CD4-positive, alpha-beta T cell (primary cell): ENCODE measurements at regions not wholly inside any gene's neighbourhood (a gene's known extent, or its start where the extent isn't known, plus 50 kb on each side); places are given as distances from the start of the nearest gene placed in this dataset.
"Not testable (repeated sequence)": the region's sequence is repeated elsewhere in the genome, so short reads cannot be mapped to it uniquely, and the experiment has no call there.

ENCODE experiments used
- ATAC-seq: fragments of 200-7000 bp; cut with Tn5 transposase; one replicate; pipeline ENCODE4 v1.10.0; 2022; ENCODE audit warnings: mild to moderate bottlenecking; ENCODE audit not compliant: poor library complexity
- CTCF ChIA-PET: fragments of 350-600 bp; sonication (Branson Sonifier 250); formaldehyde crosslinking; loops from one replicate; lab custom pipeline; 2021; ENCODE audit warnings: antibody characterized with exemption, inconsistent platforms; lab: Charles Lee
- POLR2A ChIA-PET: fragments of 350-600 bp; sonication (Branson Sonifier 250); formaldehyde crosslinking; loops from one replicate; lab custom pipeline; 2021; ENCODE audit warnings: antibody characterized with exemption, inconsistent platforms; lab: Charles Lee
- DNase-seq, 14 experiments: peaks; one replicate each; pipeline ENCODE4 v3.0.0-alpha.2; 2013 to 2020; ENCODE audit warnings: mixed read lengths in 2 of 14
- H3K27ac ChIP-seq, 2 donors: one replicate each; pipeline versions ENCODE4 v1.5.1 to v1.7.0; 2013; ENCODE audit warnings: low read length in 2 of 2, low read depth in 1 of 2, mild to moderate bottlenecking in 1 of 2
- H3K27me3 ChIP-seq, 2 experiments: 1 replicate in 1 of 2; 2 replicates in 1 of 2; pipeline versions ENCODE4 v1.6.1 to v1.7.0; 2013; ENCODE audit warnings: low read length in 2 of 2, control low read depth in 1 of 2, mild to moderate bottlenecking in 1 of 2, moderate library complexity in 1 of 2; ENCODE audit not compliant: insufficient read depth in 2 of 2, control insufficient read depth in 1 of 2
- H3K36me3 ChIP-seq: one replicate; pipeline ENCODE4 v1.6.1; 2013; ENCODE audit warnings: low read length, control low read depth; ENCODE audit not compliant: insufficient read depth
- H3K4me1 ChIP-seq: one replicate; pipeline ENCODE4 v1.6.1; 2013; ENCODE audit warnings: low read length, control low read depth; ENCODE audit not compliant: insufficient read depth
- H3K4me3 ChIP-seq: one replicate; pipeline ENCODE4 v1.5.1; 2013; ENCODE audit warnings: mild to moderate bottlenecking, low read length, moderate library complexity
- H3K9me3 ChIP-seq, 2 experiments: 1 replicate in 1 of 2; 2 replicates in 1 of 2; pipeline versions ENCODE4 v1.6.1 to v1.7.0; 2013; ENCODE audit warnings: low read length in 2 of 2, mild to moderate bottlenecking in 2 of 2, control low read depth in 1 of 2, moderate library complexity in 1 of 2; ENCODE audit not compliant: control insufficient read depth in 1 of 2, insufficient read depth in 1 of 2
- H3K27ac Mint-ChIP-seq: one replicate; pipeline ENCODE4 v1.8.0; 2020; ENCODE audit warnings: mixed read lengths
- H3K27me3 Mint-ChIP-seq: one replicate; pipeline ENCODE4 v1.8.0; 2021; ENCODE audit warnings: mixed read lengths
- H3K36me3 Mint-ChIP-seq: one replicate; pipeline ENCODE4 v1.8.0; 2021; ENCODE audit warnings: low read depth, mixed read lengths
- H3K4me1 Mint-ChIP-seq: one replicate; pipeline ENCODE4 v1.8.0; 2021; ENCODE audit warnings: low read depth, mixed read lengths
- H3K4me3 Mint-ChIP-seq: one replicate; pipeline ENCODE4 v1.8.0; 2020; ENCODE audit warnings: mild to moderate bottlenecking, mixed read lengths
- H3K9me3 Mint-ChIP-seq: one replicate; pipeline ENCODE4 v1.8.0; 2020; ENCODE audit warnings: mixed read lengths
- intact Hi-C, 2 experiments: fragments of 100-400 bp; cut with DNase I in 1 of 2; cut with micrococcal nuclease in 1 of 2; formaldehyde crosslinking; loops; one replicate each; pipeline versions ENCODE4 v1.15.1 to v1.9.0; 2023 to 2025; cut with DNase I, micrococcal nuclease
- TF ChIP-seq, protein P1 (sequence below): fragments of 200-600 bp; IDR thresholded peaks from one replicate; pipeline ENCODE4 v1.8.0; 2022; ENCODE audit warnings: antibody characterized with exemption, mild to moderate bottlenecking

DNA sequence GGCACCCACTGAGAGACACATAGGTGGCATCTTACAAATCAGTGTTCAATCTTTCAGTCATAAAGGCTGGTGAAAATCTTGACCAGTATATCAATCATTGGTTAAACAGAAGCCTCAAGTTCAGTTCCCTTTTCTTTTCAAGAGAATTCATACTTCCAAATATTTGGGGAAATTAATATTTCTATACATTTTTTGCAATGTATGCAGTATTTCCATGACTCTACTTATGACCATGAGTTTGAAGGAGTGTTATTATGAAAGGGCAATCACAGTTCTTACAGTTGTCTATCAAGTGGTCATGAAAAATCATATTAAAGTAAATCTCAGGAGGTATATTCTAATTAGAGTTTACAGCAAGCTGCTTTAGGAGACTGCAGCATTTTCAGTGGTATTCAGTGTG lies 724.0 kb downstream of the ANKRD7 start:
- H3K4me1 Mint-ChIP-seq, result no peaks in the 10 kb centered on the region
- ChIA-PET POLR2A (no interaction called here), CTCF (no interaction called here)
- DNase-seq, result no peak
- no peak for ATAC-seq
- Histone ChIP-seq H3K4me1 (no peaks in the 10 kb centered on the region), H3K9me3 (peaks cover 0 to 11% of the 10 kb centered on the region in 2 experiments), H3K4me3 (no peak overlapping the region), H3K27ac (no peak overlapping the region), H3K27me3 (no peaks in the 10 kb centered on the region), H3K36me3 (no peaks in the 10 kb centered on the region)
- no peaks in the 10 kb centered on the region for H3K27me3 Mint-ChIP-seq
- no peak overlapping the region for H3K4me3 Mint-ChIP-seq
- peaks cover 20% of the 10 kb centered on the region for H3K9me3 Mint-ChIP-seq
- no peak overlapping the region for H3K27ac Mint-ChIP-seq
- TF ChIP-seq, protein P1, sequence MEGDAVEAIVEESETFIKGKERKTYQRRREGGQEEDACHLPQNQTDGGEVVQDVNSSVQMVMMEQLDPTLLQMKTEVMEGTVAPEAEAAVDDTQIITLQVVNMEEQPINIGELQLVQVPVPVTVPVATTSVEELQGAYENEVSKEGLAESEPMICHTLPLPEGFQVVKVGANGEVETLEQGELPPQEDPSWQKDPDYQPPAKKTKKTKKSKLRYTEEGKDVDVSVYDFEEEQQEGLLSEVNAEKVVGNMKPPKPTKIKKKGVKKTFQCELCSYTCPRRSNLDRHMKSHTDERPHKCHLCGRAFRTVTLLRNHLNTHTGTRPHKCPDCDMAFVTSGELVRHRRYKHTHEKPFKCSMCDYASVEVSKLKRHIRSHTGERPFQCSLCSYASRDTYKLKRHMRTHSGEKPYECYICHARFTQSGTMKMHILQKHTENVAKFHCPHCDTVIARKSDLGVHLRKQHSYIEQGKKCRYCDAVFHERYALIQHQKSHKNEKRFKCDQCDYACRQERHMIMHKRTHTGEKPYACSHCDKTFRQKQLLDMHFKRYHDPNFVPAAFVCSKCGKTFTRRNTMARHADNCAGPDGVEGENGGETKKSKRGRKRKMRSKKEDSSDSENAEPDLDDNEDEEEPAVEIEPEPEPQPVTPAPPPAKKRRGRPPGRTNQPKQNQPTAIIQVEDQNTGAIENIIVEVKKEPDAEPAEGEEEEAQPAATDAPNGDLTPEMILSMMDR, result no peak
- intact Hi-C loops, result no loop called here
- no peaks in the 10 kb centered on the region for H3K36me3 Mint-ChIP-seq

DNA sequence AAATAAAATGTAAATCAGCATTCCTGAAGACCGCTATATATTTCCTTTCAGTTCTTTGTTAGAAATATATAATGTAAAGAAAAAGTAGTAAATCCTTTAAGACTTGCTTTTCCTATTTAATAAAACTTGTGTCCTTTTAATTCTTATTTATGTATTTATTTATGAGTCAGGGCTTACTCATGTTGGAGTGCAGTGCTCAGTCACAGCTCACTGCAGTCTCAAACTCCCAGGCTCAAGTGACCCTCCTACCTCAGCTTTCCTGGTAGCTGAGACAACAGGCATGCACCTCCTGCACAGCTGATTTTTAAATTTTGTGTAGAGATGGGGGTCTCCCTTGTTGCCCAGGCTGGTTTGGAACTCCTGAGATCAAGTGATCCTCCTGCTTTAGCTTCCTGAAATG lies 724.5 kb downstream of the ANKRD7 start:
- TF ChIP-seq, protein P1, result no peak
- Histone ChIP-seq H3K9me3 (peaks cover 0 to 11% of the 10 kb centered on the region in 2 experiments), H3K4me3 (no peak overlapping the region), H3K4me1 (no peaks in the 10 kb centered on the region), H3K27ac (no peak overlapping the region), H3K27me3 (no peaks in the 10 kb centered on the region), H3K36me3 (no peaks in the 10 kb centered on the region)
- Mint-ChIP-seq H3K9me3 (peaks cover 20% of the 10 kb centered on the region), H3K4me3 (no peak overlapping the region), H3K27me3 (no peaks in the 10 kb centered on the region), H3K4me1 (no peaks in the 10 kb centered on the region), H3K27ac (no peak overlapping the region), H3K36me3 (no peaks in the 10 kb centered on the region)
- ATAC-seq (no peak), DNase-seq (no peak)
- ChIA-PET CTCF (no interaction called here), POLR2A (no interaction called here)
- intact Hi-C loops, result no loop called here

DNA sequence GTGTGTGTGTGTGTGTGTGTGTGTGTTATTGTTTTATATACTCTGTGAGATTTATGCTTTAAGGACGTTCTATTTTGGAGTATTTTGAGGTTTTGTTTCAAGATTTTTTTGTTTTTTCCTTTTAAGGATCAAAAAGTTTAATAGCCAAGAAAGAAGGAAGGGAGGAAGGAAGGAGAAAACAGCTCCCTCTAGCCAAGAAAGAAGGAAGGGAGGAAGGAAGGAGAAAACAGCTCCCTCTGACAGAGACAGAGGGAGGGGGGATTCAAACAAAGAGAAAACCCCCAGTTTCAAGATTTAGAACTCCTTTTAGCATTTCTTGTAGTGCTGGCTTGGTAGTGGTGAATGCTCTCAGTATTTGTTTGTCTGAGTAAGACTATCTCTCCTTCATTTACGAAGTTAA lies 731.8 kb downstream of the ANKRD7 start:
- H3K36me3 Mint-ChIP-seq, H3K4me3 ChIP-seq, CTCF ChIA-PET, H3K27ac ChIP-seq, POLR2A ChIA-PET, H3K27ac Mint-ChIP-seq, H3K36me3 ChIP-seq, H3K4me3 Mint-ChIP-seq, ATAC-seq, H3K4me1 Mint-ChIP-seq, H3K4me1 ChIP-seq, H3K9me3 ChIP-seq, intact Hi-C loops, H3K27me3 Mint-ChIP-seq, H3K27me3 ChIP-seq, DNase-seq: not testable (repeated sequence)
- peaks cover 11% of the 10 kb centered on the region for H3K9me3 Mint-ChIP-seq

DNA sequence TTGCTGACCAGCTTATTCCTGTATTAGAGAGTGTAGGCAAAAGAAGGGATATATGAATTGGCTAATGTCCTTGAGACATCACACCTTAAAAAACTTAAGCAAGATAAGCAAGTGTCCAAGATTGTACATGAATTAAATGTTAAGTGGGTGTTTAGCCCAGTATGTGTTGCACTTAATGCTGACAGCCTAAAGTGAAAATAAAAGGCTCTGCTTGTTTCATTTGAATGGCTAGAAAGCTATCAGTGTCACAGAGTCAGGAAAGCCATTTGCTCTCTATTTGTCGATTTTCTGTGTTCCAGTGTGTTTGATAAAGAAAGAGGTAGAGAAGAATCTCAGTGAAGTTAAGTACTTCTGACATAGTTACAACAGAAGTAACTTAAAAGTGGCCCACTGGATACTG lies 744.9 kb downstream of the ANKRD7 start:
- peaks cover 0 to 4% of the 10 kb centered on the region in 2 experiments for H3K9me3 ChIP-seq
- ATAC-seq, result no peak
- Mint-ChIP-seq H3K4me3 (no peak overlapping the region), H3K27me3 (no peaks in the 10 kb centered on the region), H3K36me3 (no peaks in the 10 kb centered on the region), H3K27ac (no peak overlapping the region), H3K9me3 (peaks cover 3% of the 10 kb centered on the region), H3K4me1 (no peaks in the 10 kb centered on the region)
- ChIA-PET CTCF (no interaction called here), POLR2A (no interaction called here)
- TF ChIP-seq, protein P1, result no peak
- no peaks in the 10 kb centered on the region for H3K4me1 ChIP-seq
- no peak for DNase-seq
- no peaks in the 10 kb centered on the region for H3K27me3 ChIP-seq
- H3K36me3 ChIP-seq, result no peaks in the 10 kb centered on the region
- intact Hi-C loops, result no loop called here
- H3K27ac ChIP-seq, result no peak overlapping the region
- no peak overlapping the region for H3K4me3 ChIP-seq
